GM19372 (cell line): ENCODE measurements at regions not wholly inside any gene's neighbourhood (a gene's known extent, or its start where the extent isn't known, plus 50 kb on each side); places are given as distances from the start of the nearest gene placed in this dataset.

Experiments
- ATAC-seq: cut with Tn5 transposase; IDR thresholded peaks from one replicate; pipeline ENCODE4 v1.9.1; 2021; ENCODE audit warnings: mild to moderate bottlenecking, low read depth, moderate library complexity; ENCODE audit not compliant: unreplicated experiment

GRCh38 chr12:85720308-85721033 is 115.7 kb downstream of the RASSF9 start:
- no peak for ATAC-seq

- ATAC-seq: no peak
Measured at GRCh38 chr12:85725991-85726390, 110.2 kb downstream of the RASSF9 start.

GRCh38 chr12:85733221-85733840 is 102.9 kb downstream of the RASSF9 start:
- ATAC-seq: no peak

DNA sequence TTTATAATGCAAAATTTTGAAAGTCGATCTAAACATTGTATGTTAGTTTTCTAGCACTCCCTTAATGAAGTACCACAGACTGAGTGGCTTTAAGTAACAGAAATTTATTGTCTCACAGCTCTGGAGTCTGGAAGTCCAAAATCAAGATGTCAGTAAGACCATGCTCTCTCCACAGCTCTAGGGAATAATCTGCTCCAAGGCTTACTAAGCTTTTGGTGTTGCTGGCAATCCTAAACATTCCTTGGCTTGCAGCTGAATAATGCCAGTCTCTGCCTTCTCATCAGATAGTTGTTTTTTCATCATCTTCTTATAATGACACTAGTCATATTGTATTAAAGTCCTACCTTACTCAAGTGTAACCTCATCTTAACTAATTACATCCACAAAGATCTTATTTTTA is 102.2 kb downstream of the RASSF9 start:
- no peak for ATAC-seq

GRCh38 chr12:85740186-85740585 is 96.0 kb downstream of the RASSF9 start:
- ATAC-seq: no peak

GRCh38 chr12:85741046-85741445 is 95.2 kb downstream of the RASSF9 start:
- no peak for ATAC-seq

GRCh38 chr12:85747941-85748495 is 88.2 kb downstream of the RASSF9 start:
- ATAC-seq: no peak
